ENCODE measurements at regions not wholly inside any gene's neighbourhood (a gene's known extent, or its start where the extent isn't known, plus 50 kb on each side); places are given as distances from the start of the nearest gene placed in this dataset.

DNA sequence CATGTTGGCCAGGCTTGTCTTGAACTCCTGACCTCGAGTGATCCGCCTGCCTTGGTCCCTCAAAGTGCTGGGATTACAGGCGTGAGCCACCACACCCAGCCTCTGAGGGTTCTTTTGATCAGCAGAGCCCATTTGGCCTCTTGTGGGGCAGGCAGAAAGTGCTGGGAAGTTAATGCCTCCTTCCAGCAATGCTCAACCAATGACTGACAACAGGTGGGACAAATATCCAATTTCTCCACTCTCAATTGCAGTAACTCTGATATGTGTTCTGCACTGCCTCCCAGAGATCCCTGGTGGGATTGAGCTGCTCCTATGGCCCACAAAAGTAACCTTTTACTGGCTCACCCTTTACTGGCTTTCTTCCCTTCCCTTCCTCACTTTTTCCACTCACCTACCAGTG lies 79.9 kb upstream of the APC start:
- DNase-seq (ENCODE audit: low spot score) = no peak

DNA sequence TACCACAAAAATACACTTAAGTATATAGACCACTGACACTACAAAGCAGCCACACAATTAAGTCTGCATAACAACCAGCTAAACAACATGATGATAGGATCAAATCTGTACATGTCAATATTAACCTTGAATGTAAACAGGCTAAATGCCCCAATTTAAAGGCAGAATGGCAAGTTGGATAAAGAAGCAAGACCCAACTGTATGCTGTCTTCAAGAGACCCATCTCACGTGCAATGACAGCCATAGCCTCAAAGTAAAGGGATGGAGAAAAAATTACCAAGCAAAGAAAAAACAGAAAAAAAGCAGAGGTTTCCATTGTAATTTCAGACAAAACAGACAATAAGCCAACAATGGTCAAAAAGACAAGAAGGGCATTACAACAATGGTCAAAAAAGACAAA lies 77.3 kb upstream of the APC start:
- DNase-seq (ENCODE audit: low spot score) = no peak

DNA sequence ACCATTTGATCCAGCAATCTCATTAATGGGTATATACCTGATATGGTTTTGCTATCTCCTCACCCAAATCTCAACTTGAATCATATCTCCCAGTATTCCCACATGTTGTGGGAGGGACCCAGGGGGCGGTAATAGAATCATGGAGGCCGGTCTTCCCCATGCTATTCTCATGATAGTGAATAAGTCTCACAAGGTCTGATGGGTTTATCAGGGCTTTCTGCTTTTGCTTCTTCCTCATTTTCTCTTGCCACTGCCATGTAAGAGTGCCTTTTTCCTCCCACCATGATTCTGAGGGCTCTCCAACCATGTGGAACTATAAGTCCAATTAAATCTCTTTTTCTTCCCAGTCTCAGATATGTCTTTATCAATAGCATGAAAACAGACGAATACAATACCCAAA lies 74.5 kb upstream of the APC start:
- DNase-seq (ENCODE audit: low spot score) = no peak

DNA sequence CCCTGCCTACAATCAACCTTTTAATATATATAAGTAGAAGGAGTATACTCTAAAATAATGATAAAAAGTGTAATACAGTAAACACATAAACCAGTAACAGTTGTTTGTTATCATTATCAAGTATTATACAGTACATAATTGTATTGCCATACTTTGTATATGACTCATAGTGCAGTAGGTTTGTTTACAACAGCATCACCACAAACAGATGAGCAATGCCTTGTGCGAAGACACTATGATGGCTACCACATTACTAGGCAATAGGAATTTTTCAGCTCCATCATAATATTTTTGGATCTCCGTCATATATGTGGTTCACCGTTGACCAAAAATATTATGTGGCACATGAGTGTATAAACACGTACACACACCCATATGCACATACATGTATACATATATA lies 69.7 kb upstream of the APC start:
- DNase-seq (ENCODE audit: low spot score) = no peak

DNA sequence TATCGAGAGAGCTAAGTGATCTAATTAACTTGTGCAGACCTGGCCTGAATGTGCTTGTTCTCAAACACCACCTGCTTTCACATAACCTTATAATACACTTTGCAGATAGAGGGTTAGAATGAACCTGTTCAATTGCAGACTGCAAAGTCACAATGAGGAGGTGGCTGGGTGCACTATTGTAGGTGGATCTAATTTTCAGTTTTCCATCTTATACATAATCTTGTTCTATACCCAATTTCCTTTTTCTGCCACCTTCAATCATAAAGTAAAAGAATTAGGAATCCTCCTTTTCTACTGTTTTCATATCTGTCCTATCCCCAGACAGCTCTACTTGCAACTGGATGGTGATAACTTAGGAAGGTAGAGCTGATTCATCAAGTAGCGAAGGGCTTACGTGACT lies 68.8 kb upstream of the APC start:
- DNase-seq (ENCODE audit: low spot score) = no peak

DNA sequence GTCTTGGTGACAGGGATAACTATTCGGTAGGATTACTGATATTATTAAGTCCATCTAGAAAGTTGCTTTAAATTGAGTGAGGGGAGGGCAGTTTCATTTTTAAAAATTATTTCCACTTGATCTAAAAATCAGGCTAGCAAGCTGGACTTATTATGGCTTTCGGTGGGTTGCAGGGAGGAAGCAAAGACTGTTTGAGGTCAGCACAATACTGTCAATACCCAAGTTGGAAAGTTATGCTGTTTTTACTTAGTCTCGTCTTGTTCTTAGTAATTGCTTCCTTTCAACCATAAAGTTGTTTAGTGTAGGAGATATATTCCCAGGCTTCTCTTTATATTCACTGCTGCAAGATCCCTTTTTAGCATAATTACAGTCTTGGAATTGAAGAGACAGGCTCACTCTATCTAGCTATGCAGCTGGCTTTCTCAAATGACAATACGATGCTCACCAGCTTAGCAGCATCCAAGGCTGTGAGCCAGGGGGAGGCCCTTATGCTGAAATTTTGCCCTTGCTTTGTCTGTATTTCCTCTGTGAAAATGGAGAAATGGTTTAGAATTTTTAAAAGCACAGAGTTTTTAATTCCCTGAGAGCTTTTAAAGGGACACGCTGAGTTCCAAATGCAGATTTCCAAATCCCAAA lies 68.2 kb upstream of the APC start:
- DNase-seq (ENCODE audit: low spot score) = no peak

DNA sequence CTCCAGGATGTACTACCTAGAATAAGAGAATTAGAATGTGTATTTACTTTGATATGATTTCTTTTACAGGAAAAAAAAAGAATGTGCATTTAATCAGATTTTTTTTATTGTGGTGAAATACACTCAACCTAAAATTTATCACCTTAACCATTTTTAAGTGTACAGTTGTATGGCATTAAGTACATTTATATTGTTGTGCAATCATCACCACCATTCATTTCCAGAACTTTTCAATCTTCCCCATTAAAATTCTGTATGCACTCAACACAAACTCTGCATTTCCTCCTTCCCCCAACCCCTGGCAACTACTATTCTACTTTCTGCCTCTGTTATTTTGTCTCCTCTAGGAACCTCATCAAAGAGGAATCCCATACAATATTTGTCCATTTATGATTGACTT lies 66.0 kb upstream of the APC start:
- no peak for DNase-seq (ENCODE audit: low spot score)

DNA sequence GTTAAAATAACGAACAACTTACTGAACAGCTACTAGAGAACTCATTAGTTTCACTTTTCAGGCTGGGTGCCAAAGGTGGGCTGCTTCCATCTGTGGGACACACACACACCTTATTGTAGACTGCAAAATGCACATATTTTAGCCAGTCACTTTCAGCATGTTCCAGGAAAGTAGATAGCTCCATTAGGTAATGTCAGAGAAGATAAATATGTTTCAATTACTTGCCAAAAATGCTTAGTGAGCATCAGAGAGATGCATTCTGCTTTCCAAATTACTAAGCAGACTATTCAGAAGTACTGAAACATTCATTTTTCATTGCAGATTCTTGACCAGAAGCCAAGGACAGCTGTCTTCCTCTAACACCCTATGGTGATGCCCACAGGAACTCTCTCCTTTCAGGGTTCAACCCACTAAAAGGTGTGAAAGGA lies 56.2 kb upstream of the APC start:
- no peak for DNase-seq (ENCODE audit: low spot score)

DNA sequence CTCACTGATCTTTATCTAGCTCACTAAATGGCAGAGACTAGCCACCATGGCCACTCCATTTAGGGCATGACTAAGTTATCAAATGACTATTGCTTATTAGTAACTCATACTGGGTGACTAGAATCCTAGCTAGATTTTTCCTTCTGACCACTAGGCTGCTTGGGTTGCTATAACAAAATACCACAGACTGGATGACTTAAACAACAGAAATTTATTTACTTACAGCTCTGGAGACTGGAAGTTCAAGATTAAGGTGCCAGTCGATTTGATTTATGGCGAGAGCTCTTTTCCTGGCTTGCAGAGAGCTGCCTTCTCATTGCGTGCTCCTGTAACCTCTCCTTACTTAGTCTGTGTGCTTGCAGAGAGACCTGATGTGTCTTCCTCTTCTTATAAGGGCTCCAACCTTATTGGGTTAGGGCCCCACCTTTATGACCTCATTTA lies 55.0 kb upstream of the APC start:
- DNase-seq (ENCODE audit: low spot score) = no peak

DNA sequence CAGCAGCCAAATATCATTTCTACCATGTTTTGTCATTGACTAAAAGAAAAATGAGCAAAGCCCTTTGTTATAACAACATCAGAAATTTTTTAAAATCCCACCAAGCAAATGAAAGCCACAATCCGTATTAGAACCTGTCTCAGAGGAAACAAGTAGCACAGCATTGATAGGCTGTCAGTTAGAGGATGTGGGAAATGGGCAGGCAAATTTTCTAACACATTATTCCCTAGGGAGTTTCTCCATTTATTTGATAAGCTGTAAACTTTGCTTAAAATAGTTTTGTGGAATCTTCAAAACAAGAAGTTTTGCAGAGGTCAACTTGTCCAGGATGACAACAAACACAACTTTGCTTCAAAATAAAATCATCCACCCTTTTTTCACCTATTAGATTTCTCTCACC lies 53.6 kb upstream of the APC start:
- DNase-seq (ENCODE audit: low spot score) = no peak

DNA sequence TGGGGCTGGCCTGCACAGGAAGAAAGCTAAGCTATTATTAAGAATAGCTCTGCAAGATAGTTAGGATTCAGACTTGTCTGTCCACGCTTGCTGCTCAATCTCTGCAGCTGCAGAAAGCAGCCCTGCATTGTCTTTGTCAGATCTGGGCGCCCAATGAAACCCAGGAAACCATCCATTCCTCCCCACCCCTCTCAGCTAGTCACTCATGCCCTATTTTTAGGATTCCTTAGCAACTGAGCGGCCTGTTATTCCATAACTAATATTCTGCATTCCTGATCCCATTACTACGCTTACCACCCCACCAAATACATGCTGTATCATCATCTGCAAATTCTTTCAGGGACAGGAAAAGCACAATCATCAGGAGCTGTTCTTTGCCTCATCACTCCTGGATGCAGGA lies 52.9 kb upstream of the APC start:
- no peak for DNase-seq (ENCODE audit: low spot score)

DNA sequence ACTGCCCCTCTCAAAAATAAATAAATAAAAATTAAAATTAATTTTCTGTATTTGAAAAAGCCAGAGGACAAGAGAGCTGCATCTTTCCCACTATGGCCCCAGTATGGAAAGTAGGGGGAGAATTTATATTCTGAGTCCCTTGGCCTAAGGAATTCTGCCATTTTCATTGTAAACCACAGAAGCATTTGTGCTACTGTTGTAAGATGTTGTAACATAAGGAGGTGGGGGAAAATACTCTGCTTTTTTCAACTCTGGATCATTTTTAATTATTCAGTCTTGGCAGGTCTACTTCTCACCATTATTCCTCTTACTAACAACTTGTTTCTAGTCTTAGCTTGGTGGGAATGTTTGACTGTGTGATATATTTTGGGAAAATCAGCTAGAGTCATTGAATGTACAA lies 52.3 kb upstream of the APC start:
- no peak for DNase-seq (ENCODE audit: low spot score)

DNA sequence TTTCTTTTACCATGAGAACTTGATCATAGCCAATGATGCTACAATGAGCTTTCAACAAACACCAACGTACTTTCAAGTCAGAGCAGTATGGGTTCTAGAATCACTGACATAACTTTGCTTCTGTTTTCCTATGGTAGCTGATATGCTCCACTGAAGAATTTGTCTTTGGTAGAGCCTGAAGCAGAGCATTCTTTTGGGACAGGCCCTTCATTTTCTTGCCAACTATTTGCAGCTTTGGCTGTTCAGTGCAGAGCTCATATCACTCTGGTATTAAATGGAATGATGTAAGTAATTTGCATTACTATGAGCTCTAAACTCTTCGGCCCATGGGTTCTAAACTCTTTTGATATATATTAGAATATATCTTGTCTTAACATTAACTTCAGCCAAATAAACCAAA lies 51.8 kb upstream of the APC start:
- DNase-seq (ENCODE audit: low spot score) = no peak

DNA sequence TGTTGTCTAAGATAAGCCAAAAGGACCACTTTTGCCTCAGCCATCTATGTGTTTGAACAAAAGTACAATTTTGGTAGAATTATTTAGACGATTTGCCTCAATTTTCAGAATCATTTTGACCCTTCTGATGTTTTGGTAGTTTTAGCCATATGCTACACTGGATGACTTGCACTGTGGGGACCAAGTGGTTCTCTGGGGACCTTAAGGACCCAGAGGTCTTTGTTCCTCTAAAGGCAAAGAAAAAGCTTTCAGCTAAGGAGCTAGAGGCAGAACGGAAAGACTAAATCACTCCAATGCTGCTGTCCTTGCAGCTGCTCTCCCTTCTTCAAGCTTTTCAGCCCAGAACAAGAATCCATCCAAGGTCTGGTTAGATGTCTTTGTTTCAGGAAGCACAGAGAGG lies 51.0 kb upstream of the APC start:
- no peak for DNase-seq (ENCODE audit: low spot score)

DNA sequence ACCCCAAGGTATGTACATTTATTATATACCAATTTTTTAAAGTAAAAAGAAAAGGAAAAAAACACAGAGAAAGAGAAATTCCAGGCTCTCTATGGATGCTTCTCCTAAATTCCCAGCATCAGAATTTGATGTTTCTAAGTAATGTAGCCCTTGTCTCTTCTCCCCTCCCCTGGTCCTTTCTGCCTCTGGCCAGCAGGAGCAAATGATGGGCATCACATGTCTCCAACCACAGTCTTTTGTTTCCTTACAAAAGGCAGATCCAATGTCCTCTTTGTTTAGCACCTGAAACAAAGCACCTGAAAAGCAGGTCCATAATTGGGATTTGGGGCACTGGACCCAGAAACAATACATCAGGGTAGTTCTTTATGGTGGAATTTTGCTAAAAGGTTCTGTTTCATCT lies 50.4 kb upstream of the APC start:
- DNase-seq (ENCODE audit: low spot score) = no peak
